ENCODE measurements at regions not wholly inside any gene's neighbourhood (a gene's known extent, or its start where the extent isn't known, plus 50 kb on each side); places are given as distances from the start of the nearest gene placed in this dataset.

- no peak for DNase-seq (ENCODE audit: low read depth)
Observed at GRCh38 chr13:105047676-105048295, 1487.7 kb downstream of the EFNB2 start.

GRCh38 chr13:105037110-105037509 lies 1498.4 kb downstream of the EFNB2 start:
- DNase-seq (ENCODE audit: low read depth) = no peak

GRCh38 chr13:105035092-105035491 lies 1500.4 kb downstream of the EFNB2 start:
- no peak for DNase-seq (ENCODE audit: low read depth)

- no peak for DNase-seq (ENCODE audit: low read depth)
Observed at GRCh38 chr13:105033999-105034398, 1501.5 kb downstream of the EFNB2 start.

- DNase-seq (ENCODE audit: low read depth) = no peak
Observed at GRCh38 chr13:105031306-105031705, 1504.2 kb downstream of the EFNB2 start.

GRCh38 chr13:105030851-105031250 lies 1504.6 kb downstream of the EFNB2 start:
- DNase-seq (ENCODE audit: low read depth) = no peak

GRCh38 chr13:105019073-105019472 lies 1516.4 kb downstream of the EFNB2 start:
- DNase-seq (ENCODE audit: low read depth) = no peak

GRCh38 chr13:105016266-105016665 lies 1519.2 kb downstream of the EFNB2 start:
- no peak for DNase-seq (ENCODE audit: low read depth)

- DNase-seq (ENCODE audit: low read depth) = no peak
Observed at GRCh38 chr13:105008604-105009003, 1526.9 kb downstream of the EFNB2 start.

- no peak for DNase-seq (ENCODE audit: low read depth)
Observed at GRCh38 chr13:105007166-105007808, 1528.2 kb downstream of the EFNB2 start.

GRCh38 chr13:104996022-104996421 lies 1539.4 kb downstream of the EFNB2 start:
- DNase-seq (ENCODE audit: low read depth) = no peak

GRCh38 chr13:104993708-104994107 lies 1541.8 kb downstream of the EFNB2 start:
- no peak for DNase-seq (ENCODE audit: low read depth)

- no peak for DNase-seq (ENCODE audit: low read depth)
Observed at GRCh38 chr13:104987621-104988020, 1547.8 kb downstream of the EFNB2 start.

- DNase-seq (ENCODE audit: low read depth) = no peak
Observed at GRCh38 chr13:104984296-104984818, 1551.1 kb downstream of the EFNB2 start.

GRCh38 chr13:104983601-104984000 lies 1551.9 kb downstream of the EFNB2 start:
- no peak for DNase-seq (ENCODE audit: low read depth)

- DNase-seq (ENCODE audit: low read depth) = no peak
Observed at GRCh38 chr13:104980586-104980985, 1554.9 kb downstream of the EFNB2 start.

- DNase-seq (ENCODE audit: low read depth) = no peak
Observed at GRCh38 chr13:104979281-104980030, 1556.0 kb downstream of the EFNB2 start.

- no peak for DNase-seq (ENCODE audit: low read depth)
Observed at GRCh38 chr13:104976986-104977385, 1558.5 kb downstream of the EFNB2 start.

- no peak for DNase-seq (ENCODE audit: low read depth)
Observed at GRCh38 chr13:104975272-104975671, 1560.2 kb downstream of the EFNB2 start.

- no peak for DNase-seq (ENCODE audit: low read depth)
Observed at GRCh38 chr13:104968876-104969275, 1566.6 kb downstream of the EFNB2 start.

GRCh38 chr13:104967836-104968630 lies 1567.4 kb downstream of the EFNB2 start:
- DNase-seq (ENCODE audit: low read depth) = no peak

GRCh38 chr13:104967376-104967775 lies 1568.1 kb downstream of the EFNB2 start:
- DNase-seq (ENCODE audit: low read depth) = no peak

Data from GM04503 (cell line).